ENCODE measurements at regions not wholly inside any gene's neighbourhood (a gene's known extent, or its start where the extent isn't known, plus 50 kb on each side); places are given as distances from the start of the nearest gene placed in this dataset.

- Histone ChIP-seq H3K27ac (ENCODE audit: low read depth in 1 of 2, low read length in 2 of 2) (no peak overlapping the region), H2AFZ (ENCODE audit: insufficient read depth, low read depth, low read length, poor library complexity, severe bottlenecking) (no peak overlapping the region), H3K4me2 (replicated peaks; ENCODE audit: extremely low read depth, low read length, poor library complexity, severe bottlenecking) (no peak overlapping the region), H3K79me2 (ENCODE audit: insufficient read depth, low read length) (no peaks in the 10 kb centered on the region), H3K9me3 (replicated peaks in 1 of 2; ENCODE audit: control insufficient read depth in 1 of 2, insufficient read depth in 1 of 2, low read length in 2 of 2) (no peaks in the 10 kb centered on the region), H3K4me1 (ENCODE audit: control insufficient read depth in 1 of 2, insufficient read depth in 2 of 2, low read length in 2 of 2) (no peaks in the 10 kb centered on the region), H3K4me3 (replicated peaks in 1 of 3; ENCODE audit: low read depth in 2 of 3, low read length in 3 of 3) (no peak overlapping the region), H4K20me1 (ENCODE audit: insufficient read depth, low read length) (no peaks in the 10 kb centered on the region), H3K27me3 (ENCODE audit: control insufficient read depth in 2 of 2, insufficient read depth in 2 of 2, low read length in 2 of 2) (no peaks in the 10 kb centered on the region), H3K9ac (ENCODE audit: insufficient read depth, low read length, poor library complexity, severe bottlenecking) (no peak overlapping the region), H3K36me3 (replicated peaks in 1 of 2; ENCODE audit: control insufficient read depth in 1 of 2, insufficient read depth in 2 of 2, low read length in 2 of 2) (no peaks in the 10 kb centered on the region)
- no peak overlapping the region for H3K4me3 Mint-ChIP-seq
- no peak overlapping the region for H3K27ac Mint-ChIP-seq
- H3K36me3 Mint-ChIP-seq = no peaks in the 10 kb centered on the region
- no peaks in the 10 kb centered on the region for H3K4me1 Mint-ChIP-seq
- intact Hi-C loops (cut with micrococcal nuclease) = no loop called here
- TF ChIP-seq CTCF (IDR thresholded peaks at IDR 0.05) = no peak
- H3K9me3 Mint-ChIP-seq = peaks cover 3 to 11% (median 5%) of the 10 kb centered on the region in 7 donors
- peaks cover 5 to 11% (median 7%) of the 10 kb centered on the region in 3 donors for H3K27me3 Mint-ChIP-seq (ENCODE audit: low read depth in 3 of 3)
- no CpG with 5 or more reads among the region's 4 CpGs for WGBS (ENCODE audit: insufficient coverage)
- no peak for DNase-seq
These were observed 326.0 kb downstream of the FBXW7 start for GRCh38 chr4:152209772-152210493.

GRCh38 chr4:152207378-152207720, 328.5 kb downstream of the FBXW7 start:
- H3K9me3 Mint-ChIP-seq = peaks cover 0 to 4% (median 2%) of the 10 kb centered on the region in 7 donors
- TF ChIP-seq CTCF (IDR thresholded peaks at IDR 0.05) = no peak
- peaks cover 5 to 11% (median 7%) of the 10 kb centered on the region in 3 donors for H3K27me3 Mint-ChIP-seq (ENCODE audit: low read depth in 3 of 3)
- Histone ChIP-seq H2AFZ (ENCODE audit: insufficient read depth, low read depth, low read length, poor library complexity, severe bottlenecking) (no peak overlapping the region), H3K9ac (ENCODE audit: insufficient read depth, low read length, poor library complexity, severe bottlenecking) (no peak overlapping the region), H3K4me2 (replicated peaks; ENCODE audit: extremely low read depth, low read length, poor library complexity, severe bottlenecking) (no peak overlapping the region), H3K79me2 (ENCODE audit: insufficient read depth, low read length) (no peaks in the 10 kb centered on the region), H3K27ac (ENCODE audit: low read depth in 1 of 2, low read length in 2 of 2) (no peak overlapping the region), H3K9me3 (replicated peaks in 1 of 2; ENCODE audit: control insufficient read depth in 1 of 2, insufficient read depth in 1 of 2, low read length in 2 of 2) (no peaks in the 10 kb centered on the region), H4K20me1 (ENCODE audit: insufficient read depth, low read length) (no peaks in the 10 kb centered on the region), H3K4me1 (ENCODE audit: control insufficient read depth in 1 of 2, insufficient read depth in 2 of 2, low read length in 2 of 2) (no peaks in the 10 kb centered on the region), H3K27me3 (ENCODE audit: control insufficient read depth in 2 of 2, insufficient read depth in 2 of 2, low read length in 2 of 2) (no peaks in the 10 kb centered on the region), H3K36me3 (replicated peaks in 1 of 2; ENCODE audit: control insufficient read depth in 1 of 2, insufficient read depth in 2 of 2, low read length in 2 of 2) (no peaks in the 10 kb centered on the region), H3K4me3 (replicated peaks in 1 of 3; ENCODE audit: low read depth in 2 of 3, low read length in 3 of 3) (no peak overlapping the region)
- 100% methylated on average over 1 of the region's 2 CpGs for WGBS (ENCODE audit: insufficient coverage)
- H3K36me3 Mint-ChIP-seq = no peaks in the 10 kb centered on the region
- DNase-seq = no peak
- H3K4me3 Mint-ChIP-seq = no peak overlapping the region
- no peaks in the 10 kb centered on the region for H3K4me1 Mint-ChIP-seq
- H3K27ac Mint-ChIP-seq = no peak overlapping the region
- intact Hi-C loops (cut with micrococcal nuclease) = no loop called here

Data from CD14-positive monocyte (primary cell).